Upper lobe of left lung (tissue), 6 donors: ENCODE measurements at regions not wholly inside any gene's neighbourhood (a gene's known extent, or its start where the extent isn't known, plus 50 kb on each side); places are given as distances from the start of the nearest gene placed in this dataset.

Experiments used
- ATAC-seq, 2 donors: fragments of 200-7000 bp; cut with Tn5 transposase; one replicate each; pipeline ENCODE4 v1.9.1; 2022; ENCODE audit warnings: mild to moderate bottlenecking in 2 of 2, moderate library complexity in 2 of 2; ENCODE audit not compliant: low FRiP score in 2 of 2
- DNase-seq, 2 donors: peaks; one replicate each; pipeline ENCODE4 v3.0.0-alpha.2; 2019 to 2020
- H3K27ac ChIP-seq, 4 donors: fragments of 200-600 bp; sonication (generic); one replicate each; pipeline ENCODE4 v1.5.1; 2016 to 2019
- H3K27me3 ChIP-seq, 4 donors: fragments of 200-600 bp; sonication (generic); one replicate each; pipeline ENCODE4 v1.5.1; 2017 to 2019
- H3K36me3 ChIP-seq, 4 donors: fragments of 200-600 bp; sonication (generic); one replicate each; pipeline ENCODE4 v1.5.1; 2016 to 2019
- H3K4me1 ChIP-seq, 4 donors: fragments of 200-600 bp; sonication (generic); one replicate each; pipeline ENCODE4 v1.5.1; 2018 to 2019
- H3K4me3 ChIP-seq, 4 donors: fragments of 200-600 bp; sonication (generic); one replicate each; pipeline ENCODE4 v1.5.1; 2017 to 2019; ENCODE audit warnings: mild to moderate bottlenecking in 2 of 4, moderate library complexity in 1 of 4
- H3K9me3 ChIP-seq, 4 donors: fragments of 200-600 bp; sonication (generic); one replicate each; pipeline ENCODE4 v1.5.1; 2018 to 2019
- CTCF ChIP-seq, 6 experiments: fragments of 450-650 bp in 4 of 6; fragments of 200-600 bp in 2 of 6; sonication (generic) in 2 of 6; IDR thresholded peaks; one replicate each; pipeline ENCODE4 v1.5.1; 2016 to 2019; ENCODE audit warnings: antibody characterized with exemption in 6 of 6
- EP300 ChIP-seq, 4 donors: sonication (generic); formaldehyde crosslinking; IDR thresholded peaks; one replicate each; pipeline ENCODE4 v1.5.1; 2017; ENCODE audit warnings: antibody characterized with exemption in 4 of 4, control low read depth in 2 of 4
- POLR2A ChIP-seq, 4 donors: fragments of 450-650 bp; IDR thresholded peaks; one replicate each; pipeline ENCODE4 v1.5.1; 2016 to 2017; ENCODE audit warnings: antibody characterized with exemption in 4 of 4, mild to moderate bottlenecking in 2 of 4
- POLR2AphosphoS5 ChIP-seq, 2 donors: sonication (generic); formaldehyde crosslinking; IDR thresholded peaks; one replicate each; pipeline ENCODE4 v1.5.1; 2017; ENCODE audit warnings: antibody characterized with exemption in 2 of 2
- WGBS, 2 donors: methylation state at CpG; one replicate each; pipeline ENCODE4 v1.1.5; 2017 to 2018; 5-methylcytosine and 5-hydroxymethylcytosine counted together
- donor health status: DM: no; HTN: no; CAD: no; lungs with moderate emphysema.
- donor health status: DM: no; HTN: yes; CAD: no; lungs with severe emphysema.

GRCh38 chr10:118481871-118482270 is 113.6 kb downstream of the PRLHR start:
- H3K36me3 ChIP-seq = no peaks in the 10 kb centered on the region
- H3K4me1 ChIP-seq = no peaks in the 10 kb centered on the region
- TF ChIP-seq CTCF (IDR thresholded peaks at IDR 0.05) = no peak
- TF ChIP-seq POLR2A (IDR thresholded peaks at IDR 0.05) = no peak
- 84 to 87% methylated on average over 6 of the region's 6 CpGs for WGBS, 2 donors
- H3K27ac ChIP-seq = no peak overlapping the region
- H3K4me3 ChIP-seq = no peak overlapping the region
- H3K27me3 ChIP-seq = no peaks in the 10 kb centered on the region
- DNase-seq (no peak), ATAC-seq (no peak)
- H3K9me3 ChIP-seq = no peaks in the 10 kb centered on the region

- H3K27ac ChIP-seq = no peak overlapping the region
- 79 to 84% methylated on average over 6 of the region's 6 CpGs for WGBS, 2 donors
- no peaks in the 10 kb centered on the region for H3K9me3 ChIP-seq
- H3K27me3 ChIP-seq = no peaks in the 10 kb centered on the region
- ATAC-seq (no peak), DNase-seq (no peak)
- H3K36me3 ChIP-seq = no peaks in the 10 kb centered on the region
- TF ChIP-seq EP300 (IDR thresholded peaks at IDR 0.05) (no peak), CTCF (IDR thresholded peaks at IDR 0.05) (no peak), POLR2A (IDR thresholded peaks at IDR 0.05) (no peak), POLR2AphosphoS5 (IDR thresholded peaks at IDR 0.05) (no peak)
- H3K4me3 ChIP-seq = no peak overlapping the region
- no peaks in the 10 kb centered on the region for H3K4me1 ChIP-seq
Observed at GRCh38 chr10:118475214-118475613, 120.2 kb downstream of the PRLHR start.

GRCh38 chr10:118474111-118474510 is 121.3 kb downstream of the PRLHR start:
- no peak overlapping the region for H3K4me3 ChIP-seq
- no peaks in the 10 kb centered on the region for H3K27me3 ChIP-seq
- TF ChIP-seq POLR2A (IDR thresholded peaks at IDR 0.05) = no peak
- no peak for TF ChIP-seq CTCF (IDR thresholded peaks at IDR 0.05)
- no peak for TF ChIP-seq EP300 (IDR thresholded peaks at IDR 0.05)
- no peaks in the 10 kb centered on the region for H3K4me1 ChIP-seq
- DNase-seq (no peak), ATAC-seq (no peak)
- H3K9me3 ChIP-seq = no peaks in the 10 kb centered on the region
- WGBS, 2 donors = 90 to 95% methylated on average over 6 of the region's 6 CpGs
- H3K36me3 ChIP-seq = no peaks in the 10 kb centered on the region
- no peak overlapping the region for H3K27ac ChIP-seq

GRCh38 chr10:118473305-118473960 is 122.0 kb downstream of the PRLHR start:
- DNase-seq = no peak
- H3K27ac ChIP-seq = no peak overlapping the region
- no peak for ATAC-seq
- no peaks in the 10 kb centered on the region for H3K36me3 ChIP-seq
- no peaks in the 10 kb centered on the region for H3K4me1 ChIP-seq
- H3K4me3 ChIP-seq = no peak overlapping the region
- H3K27me3 ChIP-seq = no peaks in the 10 kb centered on the region
- WGBS, 2 donors = 61 to 62% methylated on average over 12 of the region's 12 CpGs
- TF ChIP-seq EP300 (IDR thresholded peaks at IDR 0.05) = no peak
- no peak for TF ChIP-seq POLR2AphosphoS5 (IDR thresholded peaks at IDR 0.05)
- no peak for TF ChIP-seq CTCF (IDR thresholded peaks at IDR 0.05)
- TF ChIP-seq POLR2A (IDR thresholded peaks at IDR 0.05) = no peak
- H3K9me3 ChIP-seq = no peaks in the 10 kb centered on the region
